GM23248 (cell line): ENCODE measurements at regions not wholly inside any gene's neighbourhood (a gene's known extent, or its start where the extent isn't known, plus 50 kb on each side); places are given as distances from the start of the nearest gene placed in this dataset.

Experiments used
- EZH2 ChIP-seq: fragments of 200-600 bp; sonication (generic); IDR thresholded peaks from 2 replicates; pipeline ENCODE4 v1.6.1; 2018; ENCODE audit warnings: antibody characterized with exemption, mild to moderate bottlenecking; ENCODE audit not compliant: insufficient read depth, poor library complexity, severe bottlenecking
- EZH2phosphoT487 ChIP-seq: fragments of 200-600 bp; sonication (generic); IDR thresholded peaks from 2 replicates; pipeline ENCODE4 v1.6.1; 2018; ENCODE audit warnings: antibody characterized with exemption, moderate library complexity, mild to moderate bottlenecking, low read depth; ENCODE audit not compliant: insufficient read depth

DNA sequence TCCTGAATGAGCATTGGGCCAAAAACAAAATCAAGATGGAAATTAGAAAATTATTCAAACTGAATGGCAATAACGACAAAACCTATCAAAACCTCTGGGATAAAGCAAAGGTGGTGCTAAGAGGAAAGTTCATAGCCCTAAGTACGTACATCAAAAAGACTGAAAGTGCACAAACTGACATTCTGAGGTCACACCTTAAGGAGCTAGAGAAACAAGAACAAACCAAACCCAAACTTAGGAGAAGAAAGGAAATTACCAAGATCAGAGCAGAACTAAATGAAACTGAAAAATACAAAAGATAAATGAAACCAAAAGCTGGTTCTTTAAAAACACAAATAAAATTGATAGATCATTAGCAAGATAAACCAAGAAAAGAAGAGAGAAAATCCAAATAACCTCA is 1543.5 kb upstream of the ACVR2A start:
- TF ChIP-seq EZH2 (no peak), EZH2phosphoT487 (no peak)
